Iris pigment epithelial cell (primary cell): ENCODE measurements at regions not wholly inside any gene's neighbourhood (a gene's known extent, or its start where the extent isn't known, plus 50 kb on each side); places are given as distances from the start of the nearest gene placed in this dataset.

Source experiments
- DNase-seq: peaks from one replicate; pipeline ENCODE4 v3.0.0-alpha.2; 2011; ENCODE audit warnings: low read depth

DNA sequence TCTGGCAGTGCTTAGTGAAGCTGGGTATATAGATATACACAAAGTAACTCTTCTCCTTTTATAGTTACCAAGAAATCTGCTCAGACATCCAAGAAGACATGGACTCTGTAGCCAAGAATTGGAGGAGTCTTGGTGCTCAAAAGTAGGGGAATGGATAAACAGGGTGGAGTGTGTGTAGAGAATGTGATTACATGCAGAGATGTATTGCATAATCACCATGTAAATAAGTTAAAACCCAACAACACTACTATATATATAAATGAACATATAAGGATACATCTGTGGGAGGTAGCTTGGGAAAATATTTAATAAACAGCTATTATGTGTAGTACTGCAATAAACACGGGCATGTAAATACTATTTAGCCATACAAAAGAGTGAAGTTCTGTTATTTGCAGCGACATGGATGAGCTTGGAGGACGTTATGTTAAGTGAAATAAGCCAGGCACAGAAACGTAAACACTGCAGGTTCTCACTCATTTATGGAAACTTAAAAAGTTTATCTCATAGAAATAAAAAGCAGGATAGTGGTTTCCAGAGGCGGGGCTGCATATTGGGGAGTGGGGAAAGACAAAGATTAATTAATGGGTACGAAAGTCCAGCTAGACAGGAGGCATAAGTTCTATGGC is 207.5 kb downstream of the TENT4A start:
- DNase-seq = no peak

DNA sequence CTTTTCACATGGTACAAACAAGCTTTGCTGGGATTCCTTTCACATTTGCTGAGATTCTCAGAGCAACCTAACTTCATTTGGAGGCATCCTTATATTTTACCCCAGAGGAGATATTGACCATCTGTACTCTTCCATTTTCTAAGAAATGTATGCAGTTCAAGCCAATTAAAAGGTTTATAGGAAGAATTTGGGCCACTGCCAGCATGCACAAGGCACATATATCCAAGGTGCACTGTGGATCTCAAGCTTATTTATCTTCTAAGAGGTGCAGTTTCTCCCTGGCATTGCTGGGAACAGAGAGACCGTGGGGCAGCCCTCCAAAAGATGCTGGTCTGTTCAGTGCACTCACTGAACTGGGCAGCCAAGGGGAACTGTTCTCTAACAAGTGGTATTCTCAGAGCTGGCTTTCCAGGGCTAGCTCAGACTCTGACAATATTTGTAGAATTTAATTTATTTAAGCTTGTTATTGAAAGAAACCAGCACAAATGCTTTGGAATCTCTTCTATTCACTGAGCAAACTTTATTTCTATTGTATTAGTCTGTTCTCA is 213.3 kb downstream of the TENT4A start:
- no peak for DNase-seq

DNA sequence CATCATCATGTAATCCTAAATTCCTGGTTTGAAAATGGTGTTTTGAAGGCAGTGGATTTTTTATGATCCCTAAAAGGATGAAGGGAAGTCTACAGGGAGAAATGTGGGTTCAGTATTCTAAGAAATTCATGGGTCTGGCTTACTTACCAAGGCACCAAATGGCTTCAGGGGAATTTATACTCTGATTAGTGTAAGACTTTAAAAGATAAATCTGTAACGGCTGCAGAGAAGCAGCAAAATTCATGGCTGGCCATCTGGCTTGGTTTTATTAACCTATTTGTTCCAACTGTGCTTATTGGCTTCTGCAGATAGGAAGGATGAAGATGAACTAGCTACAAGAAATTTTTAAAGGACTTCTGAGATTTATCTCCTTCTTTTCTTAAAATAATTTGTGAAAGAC is 222.8 kb downstream of the TENT4A start:
- DNase-seq = no peak

DNA sequence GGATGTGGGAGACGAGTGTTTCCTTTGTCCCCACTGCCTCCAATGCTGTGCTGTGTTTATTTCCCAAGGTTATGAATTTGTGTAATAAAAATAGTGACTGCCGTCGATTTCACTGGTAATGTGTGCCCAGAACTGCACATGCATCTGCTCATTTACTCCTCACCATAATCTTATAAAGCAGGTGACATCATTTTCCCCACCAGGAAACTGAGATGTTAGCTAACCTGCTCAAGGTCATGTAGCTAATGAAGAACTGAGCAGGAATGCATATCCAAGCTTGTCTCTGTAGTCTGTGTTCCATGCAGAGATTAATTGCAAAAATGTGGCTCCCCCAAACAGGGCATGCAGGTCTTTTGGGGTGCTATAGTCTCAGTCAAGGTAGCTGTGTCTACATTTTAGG is 224.4 kb downstream of the TENT4A start:
- DNase-seq = no peak

DNA sequence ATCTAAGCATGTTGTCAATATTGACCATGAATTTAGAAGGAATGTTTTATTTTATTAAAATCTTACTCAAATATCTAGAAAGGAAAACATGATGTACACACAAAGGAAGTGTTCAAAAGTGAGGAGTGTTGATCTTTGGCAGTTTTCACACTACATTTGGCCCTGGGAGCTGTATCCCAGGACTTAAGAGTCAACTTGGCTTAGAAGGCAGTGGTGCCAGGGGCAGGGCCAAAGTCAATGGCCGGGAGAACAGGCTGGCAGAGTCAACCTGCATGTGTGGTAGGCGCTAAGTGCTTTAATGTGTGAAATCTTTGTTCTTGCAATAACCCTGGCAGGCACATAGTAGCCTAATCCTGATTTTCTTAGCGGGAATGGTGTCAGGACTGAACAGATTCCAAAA is 228.4 kb downstream of the TENT4A start:
- DNase-seq = no peak

DNA sequence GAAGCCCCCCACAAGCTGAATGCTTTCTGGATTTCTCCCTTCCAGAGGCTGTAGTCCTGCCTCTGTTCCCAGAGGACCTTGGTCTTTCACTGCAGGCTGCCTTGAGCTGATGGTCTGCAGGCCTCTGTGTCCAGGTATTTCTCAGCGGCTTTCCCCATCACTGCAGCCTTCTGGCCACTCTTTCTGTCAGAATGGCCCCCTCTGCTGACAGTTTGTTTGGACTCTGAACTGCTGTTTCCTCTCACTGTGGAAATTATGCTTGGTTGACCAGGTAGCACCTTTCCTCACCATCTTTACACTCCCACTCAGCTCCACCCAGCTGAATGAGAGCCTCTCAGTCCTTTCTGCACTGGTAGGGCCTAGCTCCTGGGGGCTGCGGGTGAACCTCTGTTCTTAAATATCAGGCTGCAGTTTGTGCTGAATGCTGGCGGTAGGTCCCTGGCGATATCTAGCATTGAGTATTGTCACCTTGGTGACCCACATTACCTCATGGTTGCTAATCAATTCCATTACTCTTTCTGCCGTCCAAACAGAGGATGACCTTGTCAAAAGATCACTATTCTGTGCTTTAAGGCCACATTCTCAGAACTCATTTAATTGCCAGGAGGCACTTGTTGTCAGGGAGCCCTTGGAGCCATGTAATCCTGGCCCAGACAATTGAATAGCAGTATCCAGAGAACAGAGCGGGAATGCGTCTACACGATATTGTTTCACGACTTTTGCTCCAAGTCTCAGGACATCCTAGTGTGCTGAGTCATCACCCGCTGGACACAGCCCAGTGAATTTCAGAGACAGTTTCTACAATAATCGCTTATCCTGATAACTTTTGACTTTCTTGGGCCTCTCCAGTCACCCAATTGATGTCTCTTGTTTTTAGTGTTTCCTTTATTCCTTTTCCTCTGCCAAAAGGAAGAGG is 230.2 kb downstream of the TENT4A start:
- DNase-seq = no peak

DNA sequence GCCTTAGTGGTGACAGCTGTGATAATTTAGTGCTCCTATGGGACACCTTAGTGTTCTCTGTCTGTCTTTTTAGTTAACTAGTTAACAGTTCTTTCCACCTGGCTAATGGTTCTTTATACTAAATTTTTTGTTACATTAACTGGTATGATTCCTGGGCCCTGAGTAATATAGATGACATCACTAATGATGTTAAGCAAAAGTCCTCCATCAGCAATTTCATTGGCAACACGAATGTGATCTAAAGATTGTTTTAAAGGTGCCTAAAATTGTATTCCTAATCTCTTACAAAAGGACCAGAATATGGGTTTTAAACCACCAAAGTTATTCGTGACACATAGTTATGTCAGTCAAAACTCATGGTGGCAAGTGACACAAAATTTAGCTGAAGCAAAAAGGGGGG is 235.3 kb downstream of the TENT4A start:
- no peak for DNase-seq

DNA sequence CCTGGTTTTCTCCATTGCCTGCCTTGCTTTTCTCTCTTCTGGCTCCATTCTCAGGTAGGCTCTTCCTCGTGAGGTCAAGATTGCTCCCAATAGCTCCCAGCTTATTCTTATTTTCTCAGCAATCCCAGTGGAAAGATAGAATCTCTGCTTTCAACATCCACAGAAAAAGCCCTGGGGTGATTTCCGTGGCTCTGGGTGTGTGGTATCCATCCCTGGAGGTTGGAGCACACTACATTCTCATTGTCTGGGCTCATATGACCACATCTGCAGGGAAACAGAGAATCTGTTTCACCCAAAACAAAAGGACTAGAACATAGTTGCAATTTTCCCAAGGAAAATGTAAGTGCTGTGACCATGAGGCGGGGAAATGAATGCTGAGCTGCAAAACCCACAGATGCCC is 236.0 kb downstream of the TENT4A start:
- no peak for DNase-seq

DNA sequence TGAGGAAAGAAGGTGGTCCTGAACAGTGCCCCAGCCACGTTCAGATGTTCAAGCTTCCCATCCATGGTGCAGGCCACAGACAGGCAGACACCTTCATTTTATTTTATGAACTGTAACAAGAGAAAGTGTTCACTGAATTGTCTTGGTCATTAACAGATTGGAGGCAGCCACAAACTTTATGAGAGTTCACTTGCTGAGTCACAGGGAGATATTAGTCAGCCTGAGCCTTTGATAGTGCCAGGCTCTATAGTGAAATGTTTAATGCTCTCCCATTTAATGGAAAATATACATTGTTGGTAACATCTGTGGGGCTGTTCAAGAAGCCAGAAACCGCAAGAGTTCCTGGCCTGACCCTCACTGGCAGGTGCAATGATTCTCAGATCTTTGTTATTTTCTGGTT is 237.0 kb downstream of the TENT4A start:
- DNase-seq = no peak

DNA sequence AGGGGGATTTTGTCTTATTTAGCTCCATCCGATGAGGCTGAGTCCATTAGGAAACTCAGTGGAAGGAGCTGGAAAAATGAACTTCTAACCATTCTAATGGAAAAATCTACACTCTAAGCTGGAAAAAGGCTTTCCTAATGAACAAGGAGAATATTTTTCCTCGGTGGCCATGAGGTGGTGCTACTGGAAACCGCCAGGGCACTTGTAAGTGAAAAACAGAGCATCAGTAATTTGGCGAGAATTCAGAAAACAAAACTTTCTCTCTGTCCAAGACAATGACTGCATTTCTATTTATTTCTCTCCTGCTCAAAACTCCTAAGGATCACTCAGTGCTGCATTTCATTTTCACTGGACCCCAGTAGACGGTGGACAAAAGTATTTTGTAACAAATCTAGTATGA is 237.6 kb downstream of the TENT4A start:
- no peak for DNase-seq

DNA sequence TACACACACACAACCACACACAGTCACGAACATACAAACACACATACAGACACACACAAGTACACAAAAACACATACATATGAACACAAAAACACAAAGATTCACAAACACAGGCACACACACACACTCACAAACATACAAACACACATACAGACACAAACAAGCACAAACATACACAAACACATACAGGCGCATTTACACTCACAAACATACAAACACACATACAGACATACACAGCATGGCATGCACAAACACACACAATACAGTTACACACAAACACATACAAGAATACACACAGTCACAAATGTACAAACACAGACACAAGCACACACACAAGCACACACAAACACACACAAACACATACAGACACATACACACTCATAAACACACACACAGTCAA is 247.9 kb downstream of the TENT4A start:
- DNase-seq = no peak

DNA sequence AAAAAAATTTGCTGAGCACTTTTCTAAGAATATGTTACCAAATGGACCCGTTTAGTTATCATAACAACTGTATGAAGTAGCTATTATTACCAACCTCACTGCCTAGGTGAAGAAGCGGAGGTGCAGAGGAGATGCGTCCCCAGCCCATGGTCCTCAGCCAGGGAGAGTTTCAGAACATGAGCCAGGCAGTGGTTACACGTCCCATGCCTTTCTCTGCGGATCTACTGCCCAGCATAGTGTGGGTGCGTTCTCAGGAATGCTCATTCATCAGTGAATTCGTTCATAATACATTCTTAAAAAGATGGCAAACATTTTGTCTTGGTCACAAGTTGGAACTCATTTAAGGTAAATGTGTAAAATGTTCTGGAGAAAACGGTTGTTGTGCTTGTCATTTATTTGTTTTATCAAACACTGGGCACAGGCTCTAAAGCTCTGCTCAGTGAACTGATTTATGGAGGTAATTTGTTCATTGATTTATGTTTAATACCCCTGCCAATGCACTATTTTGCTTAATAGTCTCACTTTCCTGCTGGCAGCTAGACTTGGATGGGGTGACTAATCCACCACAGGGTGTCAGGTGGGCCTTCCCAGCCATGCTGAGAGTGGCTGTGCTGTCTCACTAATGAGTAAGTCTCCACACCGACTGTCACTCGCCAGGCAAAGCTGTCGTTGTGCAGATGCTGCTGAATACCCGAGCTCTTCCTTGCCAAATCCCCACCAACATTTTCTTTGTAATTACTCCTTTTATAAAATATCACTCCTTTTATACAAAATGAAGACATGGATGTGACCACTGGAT is 248.8 kb downstream of the TENT4A start:
- DNase-seq = no peak

DNA sequence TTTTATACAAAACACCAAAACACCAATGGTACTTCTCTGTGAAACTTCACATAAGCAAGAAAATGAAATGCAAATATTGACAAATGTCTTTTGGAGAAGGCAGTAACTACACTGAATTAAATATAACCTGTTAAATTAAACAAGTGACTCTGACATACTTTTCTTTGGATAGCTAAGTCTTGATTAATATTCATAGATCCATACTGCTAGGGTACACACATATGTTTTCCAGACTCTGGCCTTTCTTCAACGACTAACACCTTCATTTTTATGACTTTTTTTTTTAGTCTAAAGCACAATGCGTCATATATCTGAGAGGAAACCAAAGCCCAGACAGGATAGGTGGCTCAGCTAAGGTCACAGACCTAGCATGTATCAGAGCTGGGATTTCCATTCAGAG is 263.7 kb downstream of the TENT4A start:
- DNase-seq = no peak

DNA sequence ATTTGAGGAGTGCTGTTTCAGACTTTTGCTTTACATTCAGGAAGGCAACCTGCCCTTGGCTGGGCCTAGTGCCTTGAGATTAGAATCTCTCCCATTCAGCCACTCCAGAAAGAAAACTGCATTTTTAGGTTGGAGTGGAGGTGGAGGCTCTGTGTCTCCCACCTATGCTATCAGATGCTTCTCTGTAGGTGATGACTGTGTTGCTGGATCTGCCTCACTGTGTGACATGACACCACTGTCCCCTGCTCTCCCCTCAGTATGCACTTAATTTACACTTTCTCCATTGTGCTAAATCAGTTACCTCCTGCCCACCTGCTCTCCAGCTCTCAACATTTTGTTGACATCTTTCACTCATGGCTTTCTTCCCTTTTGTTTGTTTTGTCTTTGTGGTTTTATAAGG is 265.8 kb downstream of the TENT4A start:
- no peak for DNase-seq

DNA sequence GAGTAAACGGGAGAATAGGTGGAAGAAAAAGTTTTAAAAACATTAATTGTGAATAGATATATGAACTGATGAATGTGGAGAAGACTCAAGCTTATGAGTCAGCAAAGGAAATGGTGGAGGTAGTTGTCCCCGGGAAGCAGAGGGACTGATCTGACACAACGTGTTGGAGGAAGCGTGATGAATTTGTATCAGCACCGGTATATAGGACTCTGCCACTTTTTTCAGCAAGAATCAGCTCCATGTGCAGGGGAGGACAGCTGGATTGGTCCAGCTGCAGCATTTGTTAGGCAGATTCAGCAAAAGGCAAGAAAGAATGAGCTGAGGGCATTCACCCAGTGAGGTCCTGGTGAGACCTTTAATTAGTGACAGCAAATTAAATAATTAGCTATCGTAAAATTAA is 276.0 kb downstream of the TENT4A start:
- DNase-seq = no peak

DNA sequence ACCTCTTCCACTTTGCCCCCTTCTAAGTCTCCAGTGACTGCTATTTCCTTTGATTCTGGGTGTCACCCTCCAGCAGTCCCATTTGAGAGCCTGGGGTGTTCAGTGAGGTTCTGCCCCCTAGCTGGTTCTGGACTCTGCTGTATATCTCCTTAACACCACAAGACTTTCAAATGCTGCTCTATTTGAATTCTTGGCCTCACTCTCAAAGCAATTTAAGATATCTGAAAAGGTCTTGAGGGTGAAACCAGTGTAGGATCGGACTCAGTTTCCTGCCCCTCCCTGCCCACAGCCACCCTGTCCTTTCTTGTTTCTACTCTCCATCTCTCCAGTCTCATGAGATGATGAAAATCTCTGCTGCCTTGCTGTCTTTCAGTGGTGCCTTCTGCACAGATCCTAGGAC is 280.9 kb downstream of the TENT4A start:
- DNase-seq = no peak

DNA sequence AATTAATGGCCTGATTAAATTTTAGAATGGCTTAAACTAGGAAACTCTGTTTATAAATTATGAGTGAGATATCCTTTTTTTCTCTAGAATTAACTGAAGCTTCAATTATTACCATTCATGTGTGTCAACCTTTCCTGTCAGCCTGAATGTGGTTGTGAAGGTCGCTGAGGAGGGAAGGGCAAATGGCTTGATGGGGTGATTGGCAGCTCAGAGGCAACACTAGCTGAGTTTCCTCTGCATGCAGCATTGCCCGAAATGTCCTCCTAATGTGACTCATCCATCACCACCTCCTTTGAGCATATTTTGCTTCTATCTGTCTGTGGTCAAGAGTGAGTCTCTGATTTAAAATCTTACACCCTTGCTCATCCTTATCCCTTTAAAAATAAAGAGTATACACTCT is 281.9 kb downstream of the TENT4A start:
- no peak for DNase-seq

DNA sequence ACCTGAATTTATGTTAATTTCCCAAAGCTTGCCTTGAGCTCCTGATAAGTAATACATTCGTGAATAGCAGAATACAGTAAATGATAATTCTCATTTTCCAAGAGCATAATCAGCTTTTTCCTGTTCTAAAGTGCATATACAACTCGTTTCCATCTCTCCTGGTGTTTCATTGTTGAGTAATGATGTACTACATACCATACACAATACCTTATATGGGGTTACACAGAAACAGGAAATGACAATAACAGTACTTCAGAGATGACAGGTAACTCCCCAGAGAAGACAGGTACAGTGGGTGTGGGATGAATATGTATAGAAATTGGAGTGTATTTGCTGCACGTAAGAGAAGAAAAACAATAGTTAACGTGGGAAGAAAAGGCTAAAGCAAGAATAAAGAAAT is 287.1 kb downstream of the TENT4A start:
- DNase-seq = no peak

DNA sequence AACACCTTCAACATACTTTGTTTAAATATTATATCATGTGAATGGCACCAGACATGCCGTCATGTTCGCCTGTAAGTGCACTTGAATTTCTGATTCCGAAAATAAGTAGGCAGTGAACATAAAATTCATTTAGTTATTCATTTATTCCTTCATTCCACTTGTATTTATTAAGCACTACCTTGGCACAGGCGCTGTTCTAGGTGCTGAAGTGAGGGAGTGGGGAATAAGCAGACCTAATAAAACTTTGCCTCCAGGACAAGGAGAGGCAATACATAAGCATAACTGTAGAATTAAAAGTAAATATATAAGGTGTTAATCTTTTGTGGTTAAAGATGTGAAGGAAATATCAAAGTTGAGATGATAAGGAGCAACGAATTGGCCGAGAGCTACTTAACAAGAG is 297.4 kb downstream of the TENT4A start:
- DNase-seq = no peak

DNA sequence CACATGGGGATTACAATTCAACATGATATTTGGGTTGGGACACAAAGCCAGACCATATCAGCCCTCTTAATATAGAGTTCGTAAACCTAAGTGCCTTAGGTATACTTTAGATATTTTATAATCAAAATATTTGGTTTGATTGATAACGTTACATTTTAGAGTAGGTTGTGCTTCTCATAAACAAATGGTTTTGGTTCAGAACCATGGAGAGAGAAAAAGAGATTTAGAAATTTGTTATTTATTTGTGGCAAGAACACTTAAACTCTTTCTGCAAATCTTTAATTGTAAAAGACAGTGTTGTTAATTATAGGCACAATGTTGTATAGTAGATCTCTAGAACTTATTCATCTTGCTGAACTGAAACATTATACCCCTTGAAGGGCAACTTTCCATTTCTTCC is 298.8 kb downstream of the TENT4A start:
- no peak for DNase-seq

DNA sequence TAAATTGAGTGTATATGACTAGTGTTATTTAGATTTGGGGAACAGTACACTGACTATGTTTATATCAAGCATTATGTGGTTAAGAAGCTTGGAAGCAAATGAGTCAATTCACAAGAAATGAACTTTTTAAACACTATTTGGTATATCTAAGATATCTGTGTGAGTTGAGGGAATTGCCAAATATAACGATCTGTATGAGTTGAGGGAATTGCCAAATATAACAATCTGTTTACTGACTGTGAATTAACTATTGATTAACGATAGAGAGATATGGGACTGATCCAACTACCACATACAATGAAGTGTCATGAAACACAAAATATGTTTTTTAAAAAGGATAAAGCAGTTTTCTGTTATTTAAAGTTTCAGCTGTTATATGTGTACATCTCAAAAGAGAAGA is 301.4 kb downstream of the TENT4A start:
- no peak for DNase-seq

DNA sequence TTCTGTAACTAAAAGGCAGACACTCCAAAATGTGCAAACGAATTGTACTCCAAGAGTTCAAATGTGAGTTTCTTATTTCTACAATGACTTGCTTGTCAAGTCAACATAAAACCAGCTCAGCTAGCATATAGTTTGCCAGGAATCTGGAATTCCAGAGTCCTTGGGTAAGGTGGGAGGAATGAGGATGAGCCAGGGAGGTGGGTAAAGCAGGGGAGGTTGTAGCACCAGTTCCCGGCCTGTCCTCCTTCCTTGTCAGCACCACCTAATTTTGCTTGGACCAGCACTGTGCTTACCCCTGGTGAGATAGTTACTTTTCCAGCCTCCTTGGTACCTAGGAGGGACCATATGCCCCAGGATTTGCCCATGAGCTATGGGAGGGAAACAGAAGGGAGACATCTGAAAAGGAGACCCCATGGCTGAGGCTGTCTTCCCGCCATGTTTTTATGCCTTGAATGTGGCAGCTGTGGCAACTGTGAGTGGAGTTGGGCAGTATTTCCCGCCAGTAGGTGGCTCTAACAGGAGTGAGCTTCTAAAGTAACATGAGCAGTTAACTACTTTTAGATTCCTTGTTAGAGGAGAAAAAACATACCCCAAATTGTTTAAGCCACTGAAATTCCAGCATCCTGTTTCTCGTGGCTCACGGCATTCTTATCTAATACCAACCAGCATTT is 302.5 kb downstream of the TENT4A start:
- DNase-seq = no peak
